GM12865 (cell line): ENCODE measurements at regions not wholly inside any gene's neighbourhood (a gene's known extent, or its start where the extent isn't known, plus 50 kb on each side); places are given as distances from the start of the nearest gene placed in this dataset.

ENCODE experiments used
- DNase-seq: peaks from one replicate; pipeline ENCODE4 v3.0.0; 2010; ENCODE audit warnings: low read depth
- H3K4me3 ChIP-seq: 2 replicates; pipeline ENCODE4 v1.5.1; 2011; ENCODE audit warnings: mild to moderate bottlenecking, low read depth, low read length, control low read depth
- TF ChIP-seq, protein P1 (sequence below): IDR thresholded peaks from 2 replicates; pipeline ENCODE4 v1.5.1; 2011; ENCODE audit warnings: low read length, control low read depth, low read depth, inconsistent platforms; ENCODE audit not compliant: insufficient read depth; ENCODE audit errors: missing control alignments

DNA sequence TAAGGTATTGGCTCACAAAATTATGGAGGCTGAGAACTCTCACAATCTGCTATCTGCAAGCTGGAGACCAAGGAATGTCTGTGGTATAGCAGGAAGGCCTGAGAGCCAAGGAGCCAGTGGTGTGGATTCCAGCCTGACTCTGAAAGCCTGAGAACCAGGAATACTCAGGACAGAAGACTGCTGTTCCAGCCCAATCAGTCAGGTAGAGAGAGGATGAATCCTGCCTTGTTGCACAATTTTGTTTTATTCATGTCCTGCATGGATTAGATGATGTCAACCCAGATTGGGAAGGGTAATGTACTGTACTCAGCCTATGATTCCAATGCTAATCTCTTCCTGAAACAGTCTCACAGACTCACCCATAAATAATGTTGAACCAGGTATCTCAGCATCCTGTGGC is 312.4 kb upstream of the KCNMB2 start:
- H3K4me3 ChIP-seq: no peak overlapping the region
- DNase-seq: no peak
- TF ChIP-seq, protein P1, sequence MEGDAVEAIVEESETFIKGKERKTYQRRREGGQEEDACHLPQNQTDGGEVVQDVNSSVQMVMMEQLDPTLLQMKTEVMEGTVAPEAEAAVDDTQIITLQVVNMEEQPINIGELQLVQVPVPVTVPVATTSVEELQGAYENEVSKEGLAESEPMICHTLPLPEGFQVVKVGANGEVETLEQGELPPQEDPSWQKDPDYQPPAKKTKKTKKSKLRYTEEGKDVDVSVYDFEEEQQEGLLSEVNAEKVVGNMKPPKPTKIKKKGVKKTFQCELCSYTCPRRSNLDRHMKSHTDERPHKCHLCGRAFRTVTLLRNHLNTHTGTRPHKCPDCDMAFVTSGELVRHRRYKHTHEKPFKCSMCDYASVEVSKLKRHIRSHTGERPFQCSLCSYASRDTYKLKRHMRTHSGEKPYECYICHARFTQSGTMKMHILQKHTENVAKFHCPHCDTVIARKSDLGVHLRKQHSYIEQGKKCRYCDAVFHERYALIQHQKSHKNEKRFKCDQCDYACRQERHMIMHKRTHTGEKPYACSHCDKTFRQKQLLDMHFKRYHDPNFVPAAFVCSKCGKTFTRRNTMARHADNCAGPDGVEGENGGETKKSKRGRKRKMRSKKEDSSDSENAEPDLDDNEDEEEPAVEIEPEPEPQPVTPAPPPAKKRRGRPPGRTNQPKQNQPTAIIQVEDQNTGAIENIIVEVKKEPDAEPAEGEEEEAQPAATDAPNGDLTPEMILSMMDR: no peak

DNA sequence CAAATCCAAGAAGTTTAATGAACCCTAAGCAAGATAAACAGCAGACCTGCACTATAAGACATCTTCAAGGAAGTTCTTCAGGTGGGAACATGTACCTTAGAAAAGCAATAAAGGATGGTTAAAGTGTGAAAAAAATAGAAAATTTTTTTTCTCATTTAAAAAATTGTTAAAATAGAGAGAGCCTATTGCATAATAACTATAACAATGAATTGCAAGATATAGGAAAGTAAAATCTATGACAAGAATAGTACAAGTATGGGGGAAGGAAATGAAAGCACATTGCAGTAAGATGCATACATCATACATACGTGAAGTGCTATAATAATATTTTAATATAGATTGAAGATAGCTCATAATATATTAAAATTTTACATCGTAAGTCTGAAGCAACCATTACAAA is 310.1 kb upstream of the KCNMB2 start:
- DNase-seq: no peak
- TF ChIP-seq, protein P1: no peak
- no peak overlapping the region for H3K4me3 ChIP-seq

DNA sequence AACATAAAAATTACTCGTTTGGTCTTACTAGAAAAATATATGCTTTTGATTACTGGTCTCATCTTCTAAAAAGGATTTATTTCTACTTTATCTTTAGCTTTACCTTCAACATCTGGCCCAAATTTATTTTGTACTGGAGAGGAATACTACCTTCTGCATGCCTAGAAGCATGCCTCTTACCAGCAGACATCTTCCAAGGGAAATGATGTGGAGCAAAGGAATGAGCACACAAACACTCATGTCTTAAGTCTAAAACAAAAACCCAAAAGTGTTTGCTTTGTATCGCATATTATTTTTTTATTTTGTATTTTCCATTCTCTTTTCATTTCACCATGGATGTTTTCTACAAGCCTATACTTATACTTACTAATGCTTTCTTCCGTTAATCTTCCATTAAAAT is 304.6 kb upstream of the KCNMB2 start:
- no peak overlapping the region for H3K4me3 ChIP-seq
- DNase-seq: no peak
- TF ChIP-seq, protein P1: no peak

DNA sequence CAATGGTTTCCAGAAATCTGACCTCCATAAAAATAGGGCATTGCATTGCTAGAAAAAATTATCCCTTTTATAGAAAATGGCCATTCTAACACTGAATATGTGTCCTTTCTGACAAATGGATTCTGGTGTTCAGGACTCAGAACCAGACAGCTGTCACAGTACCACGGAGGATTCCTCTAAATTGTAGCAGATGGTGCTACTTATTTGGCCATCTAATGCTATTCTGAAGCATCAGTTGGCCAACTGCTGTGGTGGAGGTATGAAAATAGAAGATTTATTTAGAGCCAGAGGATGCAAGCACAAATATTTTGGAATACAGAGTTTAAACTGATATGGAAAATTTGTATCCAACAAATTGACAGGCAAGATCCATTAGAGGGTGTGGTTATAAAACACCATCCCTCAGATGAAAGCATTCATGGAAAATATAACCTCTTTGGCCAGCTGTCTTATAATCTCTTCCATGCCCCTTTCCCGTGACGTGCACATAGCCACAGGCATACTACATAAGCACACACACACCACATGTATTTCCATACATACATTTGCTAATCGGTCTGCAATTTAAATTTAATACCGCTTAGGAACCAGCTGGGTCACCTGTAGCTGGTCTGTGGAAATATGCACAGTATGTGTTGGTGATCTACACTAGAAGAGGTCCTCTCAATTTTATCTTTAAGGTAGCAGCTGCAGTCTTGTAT is 302.7 kb upstream of the KCNMB2 start:
- no peak for DNase-seq
- H3K4me3 ChIP-seq: no peak overlapping the region
- TF ChIP-seq, protein P1: no peak

DNA sequence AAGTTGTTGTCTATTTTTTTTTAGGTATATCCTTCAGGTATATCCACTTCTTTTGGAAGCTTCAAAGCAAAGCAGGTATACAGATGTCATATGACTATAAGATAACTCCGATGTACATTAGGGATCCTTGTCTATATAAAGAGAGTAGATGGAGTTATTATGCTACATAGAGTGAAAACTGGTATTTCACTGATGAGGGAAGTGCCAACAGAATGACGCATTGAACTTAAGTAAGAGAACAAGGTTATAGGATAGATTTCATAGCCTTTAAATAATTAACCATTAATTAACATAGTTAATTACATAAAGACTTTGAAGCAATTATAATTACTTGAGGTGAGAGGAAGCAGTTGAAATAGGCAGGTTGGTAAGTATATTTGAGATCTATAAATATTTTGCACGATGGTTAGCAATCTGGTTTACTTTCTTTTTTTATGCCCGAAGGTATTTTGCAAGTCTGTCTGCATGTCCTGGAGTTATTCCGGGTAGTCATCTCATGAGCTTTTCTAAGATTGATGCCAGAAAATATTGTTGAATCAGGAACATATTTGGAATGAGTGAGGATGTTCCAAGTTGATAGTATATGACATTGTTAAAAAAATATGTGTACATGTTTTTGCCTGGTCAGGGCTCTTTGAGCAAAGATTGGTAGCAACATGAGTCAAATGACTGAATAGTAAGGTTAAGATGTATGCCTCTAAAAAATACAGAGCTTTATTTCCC is 299.5 kb upstream of the KCNMB2 start:
- TF ChIP-seq, protein P1: no peak
- no peak overlapping the region for H3K4me3 ChIP-seq
- DNase-seq: no peak

DNA sequence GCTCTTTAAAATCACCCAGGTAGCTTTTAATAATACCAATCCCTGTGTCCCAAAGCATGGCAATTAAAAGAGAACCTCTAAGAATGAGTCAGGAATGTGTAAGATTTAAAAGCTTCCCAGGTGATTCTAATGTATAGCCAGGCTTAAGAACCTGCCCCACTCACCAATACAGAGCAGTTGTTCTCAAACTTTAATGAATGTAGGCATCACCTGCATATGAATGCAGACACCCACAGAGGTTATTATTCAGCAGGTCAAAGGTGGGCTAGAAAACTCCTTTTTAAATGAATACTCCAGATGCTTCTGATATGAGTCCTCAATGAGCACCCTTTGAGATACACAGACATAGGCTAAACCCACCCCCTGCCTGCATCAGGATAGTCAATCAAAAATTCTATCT is 298.1 kb upstream of the KCNMB2 start:
- TF ChIP-seq, protein P1: no peak
- no peak for DNase-seq
- no peak overlapping the region for H3K4me3 ChIP-seq
